K562 (cell line): ENCODE measurements at regions not wholly inside any gene's neighbourhood (a gene's known extent, or its start where the extent isn't known, plus 50 kb on each side); places are given as distances from the start of the nearest gene placed in this dataset.

Experiments
- ATAC-seq: fragments of 200-7000 bp; cut with Tn5 transposase; 3 replicates; pipeline ENCODE4 v1.9.1; 2020; ENCODE audit warnings: moderate library complexity
- BruUV-seq: library from RNA; stranded (reverse); fragments of 400-500 nt; replicated peaks from 2 replicates; lab custom pipeline; 2021; lab: Mats Ljungman, UMichigan
- CTCF ChIA-PET: fragments of 300-600 bp; formaldehyde crosslinking; extraction: SDS; loops from one replicate; lab custom pipeline; 2021; ENCODE audit warnings: low intra/inter-chr PET ratio; lab: Yijun Ruan, JAX
- POLR2A ChIA-PET: fragments of 300-600, 350-650 bp; sonication (Branson Sonifier 250); formaldehyde crosslinking; extraction: SDS; loops from one replicate; lab custom pipeline; 2021; ENCODE audit warnings: antibody characterized with exemption, inconsistent platforms; lab: Yijun Ruan, JAX
- DNase-seq, 4 experiments: peaks; one replicate each; pipeline versions ENCODE4 v3.0.0 to v3.0.0-alpha.2; 2011 to 2018; ENCODE audit warnings: low spot score in 3 of 4, mixed read lengths in 3 of 4; ENCODE audit errors: extremely low read depth in 1 of 4
- FAIRE-seq: peaks from 2 replicates; lab custom pipeline; 2011; peaks lifted over from hg19 to GRCh38; lab: Jason Lieb, UNC
- H2AFZ ChIP-seq: 2 replicates; pipeline ENCODE4 v1.6.0; 2011; ENCODE audit warnings: low read depth, low read length, control low read depth, inconsistent platforms
- H3K27ac ChIP-seq: fragments of 200-600 bp; 3 replicates; pipeline ENCODE4 v1.8.0; 2011; ENCODE audit warnings: low read depth, mild to moderate bottlenecking, control low read depth, inconsistent platforms, low read length, moderate library complexity, mixed read lengths; ENCODE audit errors: extremely low read depth
- H3K27me3 ChIP-seq, 2 experiments: fragments of 300-600 bp in 1 of 2; 2 replicates in 1 of 2; 3 replicates in 1 of 2; pipeline versions ENCODE4 v1.6.0 to v1.8.0; 2011; ENCODE audit warnings: inconsistent platforms in 2 of 2, low read length in 2 of 2, mild to moderate bottlenecking in 1 of 2, mixed read lengths in 1 of 2, moderate library complexity in 1 of 2; ENCODE audit not compliant: control insufficient read depth in 2 of 2, insufficient read depth in 2 of 2
- H3K36me3 ChIP-seq: fragments of 300-600 bp; 3 replicates; pipeline ENCODE4 v1.8.0; 2011; ENCODE audit warnings: mild to moderate bottlenecking, low read length, inconsistent platforms; ENCODE audit not compliant: control insufficient read depth, insufficient read depth
- H3K4me1 ChIP-seq, 2 experiments: fragments of 200-600 bp in 1 of 2; replicated peaks in 1 of 2; 2 replicates in 1 of 2; 3 replicates in 1 of 2; pipeline versions ENCODE4 v1.5.1 to v1.8.0; 2011; ENCODE audit warnings: inconsistent platforms in 2 of 2, low read length in 2 of 2, mild to moderate bottlenecking in 1 of 2, mixed read lengths in 1 of 2, moderate library complexity in 1 of 2; ENCODE audit not compliant: control insufficient read depth in 2 of 2, insufficient read depth in 2 of 2
- H3K4me2 ChIP-seq: 2 replicates; pipeline ENCODE4 v1.6.1; 2011; ENCODE audit warnings: low read length, control low read depth, inconsistent platforms, mixed read lengths; ENCODE audit not compliant: insufficient read depth
- H3K4me3 ChIP-seq: fragments of 200-600 bp; sonication (generic), shearing (Covaris generic); 2 replicates; pipeline ENCODE4 v1.5.1; 2016; ENCODE audit warnings: control low read depth, inconsistent platforms
- H3K79me2 ChIP-seq: fragments of 200-600 bp; 3 replicates; pipeline ENCODE4 v1.8.0; 2011; ENCODE audit warnings: low read length, inconsistent platforms; ENCODE audit not compliant: control insufficient read depth, insufficient read depth
- H3K9ac ChIP-seq, 2 experiments: 2 replicates each; pipeline versions ENCODE4 v1.6.0 to v1.6.1; 2011; ENCODE audit warnings: low read depth in 2 of 2, low read length in 2 of 2, control low read depth in 1 of 2, inconsistent platforms in 1 of 2, mild to moderate bottlenecking in 1 of 2, mixed read lengths in 1 of 2; ENCODE audit not compliant: insufficient read depth in 1 of 2
- H3K9me1 ChIP-seq: one replicate; pipeline ENCODE4 v1.6.0; 2011; ENCODE audit warnings: inconsistent platforms, mild to moderate bottlenecking, low read length, moderate library complexity; ENCODE audit not compliant: control insufficient read depth, insufficient read depth
- H3K9me3 ChIP-seq: replicated peaks from 2 replicates; pipeline ENCODE4 v1.5.1; 2011; ENCODE audit warnings: low read depth, low read length, inconsistent platforms; ENCODE audit not compliant: control insufficient read depth, insufficient read depth
- H4K20me1 ChIP-seq: replicated peaks from 2 replicates; pipeline ENCODE4 v1.6.1; 2011; ENCODE audit warnings: low read length, inconsistent platforms, mixed read lengths; ENCODE audit not compliant: control insufficient read depth, insufficient read depth
- CBFB ChIP-seq: sonication (generic); formaldehyde crosslinking; IDR thresholded peaks from 2 replicates; pipeline ENCODE4 v1.4.0; 2020; ENCODE audit warnings: mild to moderate bottlenecking, missing genetic modification reagents
- EHMT2 ChIP-seq: fragments of 450-650 bp; IDR thresholded peaks from 2 replicates; pipeline ENCODE4 v1.6.1; 2018; ENCODE audit warnings: antibody characterized with exemption
- ETV6 ChIP-seq, 3 experiments: fragments of 150-350 bp in 1 of 3; sonication (generic) in 1 of 3; formaldehyde crosslinking in 1 of 3; IDR thresholded peaks; 2 replicates each; pipeline versions ENCODE4 v1.6.1 to v1.8.0; 2014 to 2022; ENCODE audit warnings: borderline replicate concordance in 2 of 3, low read depth in 2 of 3, antibody characterized with exemption in 1 of 3, low read length in 1 of 3, mild to moderate bottlenecking in 1 of 3, missing genetic modification reagents in 1 of 3
- NFYB ChIP-seq: IDR thresholded peaks from 2 replicates; pipeline ENCODE4 v1.6.1; 2011; ENCODE audit warnings: mild to moderate bottlenecking, moderate library complexity; ENCODE audit not compliant: insufficient read length; ENCODE audit errors: extremely low read depth
- POLR3G ChIP-seq: IDR thresholded peaks from 2 replicates; pipeline ENCODE4 v1.6.1; 2011; ENCODE audit not compliant: insufficient read length, insufficient replicate concordance; ENCODE audit errors: extremely low read depth
- SMAD3 ChIP-seq: fragments of 450-650 bp; formaldehyde crosslinking; conservative IDR thresholded peaks from 2 replicates; pipeline ENCODE4 v1.4.0; 2020; ENCODE audit warnings: mild to moderate bottlenecking
- ZNF551 ChIP-seq: fragments of 250-450 bp; sonication (Bioruptor Pico); IDR thresholded peaks from 2 replicates; pipeline ENCODE4 v1.5.0; 2021; ENCODE audit warnings: mild to moderate bottlenecking, moderate library complexity
- ZNF609 ChIP-seq: sonication (generic); formaldehyde crosslinking; IDR thresholded peaks from 2 replicates; pipeline ENCODE4 v1.8.1; 2023; ENCODE audit warnings: missing genetic modification reagents, mild to moderate bottlenecking, borderline replicate concordance
- WGBS: fragments of 100-300 bp; shearing (Covaris generic); methylation state at CpG from one replicate; pipeline ENCODE4 v1.1.6; 2016; ENCODE audit warnings: low coverage, mixed read lengths; ENCODE audit not compliant: insufficient coverage; ENCODE audit errors: missing lambda C conversion rate; 5-methylcytosine and 5-hydroxymethylcytosine counted together
- in situ Hi-C: fragments of 300-500 bp; cut with MboI; formaldehyde crosslinking; loops from 4 replicates; pipeline ENCODE4 v1.15.0; 2018; ENCODE audit warnings: inconsistent platforms, mixed read lengths
- intact Hi-C: fragments of 100-400 bp; cut with micrococcal nuclease; formaldehyde crosslinking; loops from 2 replicates; pipeline ENCODE4 v1.14.2; 2022

DNA sequence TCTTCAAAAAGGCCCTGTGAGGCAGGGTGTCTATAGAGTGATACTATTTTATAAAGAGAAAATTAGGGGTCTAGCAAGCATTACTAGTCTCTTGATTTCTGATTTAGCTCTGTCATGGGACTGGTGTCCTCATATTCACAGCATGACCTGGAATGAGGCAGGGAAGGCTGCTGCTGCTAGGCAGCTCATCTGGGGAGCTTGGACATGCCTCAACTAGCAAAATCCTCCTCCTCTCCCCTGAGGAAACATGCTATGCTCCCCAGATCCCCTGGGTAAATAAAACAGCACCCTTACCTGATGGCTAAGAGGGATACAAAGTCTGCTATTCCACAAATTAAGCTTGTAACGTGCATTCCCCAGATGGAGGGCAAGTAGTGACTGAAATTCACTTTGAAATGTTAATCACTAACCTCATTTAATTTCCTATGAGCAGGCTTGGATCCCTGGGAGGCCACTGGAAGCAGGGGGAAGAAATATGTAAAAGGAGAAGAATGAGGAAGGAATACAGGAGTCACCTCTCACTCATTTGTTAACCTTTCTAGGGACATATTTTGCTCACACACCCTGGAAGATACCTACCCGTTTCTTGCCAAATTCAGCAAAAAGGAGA lies 709.4 kb downstream of the SQOR start:
- ATAC-seq (no peak), FAIRE-seq (no peak), DNase-seq (no peak)
- Histone ChIP-seq H3K9me1 (no peaks in the 10 kb centered on the region), H4K20me1 (no peaks in the 10 kb centered on the region), H3K9ac (no peak overlapping the region), H2AFZ (no peak overlapping the region), H3K4me3 (no peak overlapping the region), H3K36me3 (no peaks in the 10 kb centered on the region), H3K27ac (no peak overlapping the region), H3K9me3 (no peaks in the 10 kb centered on the region), H3K4me2 (no peak overlapping the region), H3K4me1 (no peaks in the 10 kb centered on the region), H3K79me2 (no peaks in the 10 kb centered on the region), H3K27me3 (no peaks in the 10 kb centered on the region)
- BruUV-seq: no TSS peak
- in situ Hi-C loops (no loop called here), intact Hi-C loops (no loop called here)
- CTCF ChIA-PET: no interaction called here
- 0% methylated on average over 2 of the region's 2 CpGs for WGBS
- POLR2A ChIA-PET: no interaction called here
- TF ChIP-seq ETV6 (IDR thresholded peaks at IDR 0.05; ENCODE audit: borderline replicate concordance in 1 of 2, low read depth in 2 of 2, low read length in 1 of 2) (no peak), ETV6 (CRISPR knock-in tag; IDR thresholded peaks at IDR 0.05; ENCODE audit: borderline replicate concordance) (no peak), ZNF551 (CRISPR knock-in tag) (no peak), ZNF609 (CRISPR knock-in tag) (no peak), CBFB (no peak), SMAD3 (CRISPR knock-in tag) (no peak), POLR3G (no peak), NFYB (no peak), EHMT2 (no peak)
